ENCODE measurements at regions not wholly inside any gene's neighbourhood (a gene's known extent, or its start where the extent isn't known, plus 50 kb on each side); places are given as distances from the start of the nearest gene placed in this dataset.

- no peak for DNase-seq (ENCODE audit: low read depth)
Observed at GRCh38 chr2:150051004-150051403, 436.5 kb downstream of the RND3 start.

GRCh38 chr2:150050036-150050435 lies 437.4 kb downstream of the RND3 start:
- no peak for DNase-seq (ENCODE audit: low read depth)

GRCh38 chr2:150047620-150048222 lies 439.7 kb downstream of the RND3 start:
- no peak for DNase-seq (ENCODE audit: low read depth)

- DNase-seq (ENCODE audit: low read depth): no peak
Observed at GRCh38 chr2:150046810-150047209, 440.7 kb downstream of the RND3 start.

GRCh38 chr2:150046211-150046610 lies 441.3 kb downstream of the RND3 start:
- peak; percentile 4 for DNase-seq (ENCODE audit: low read depth)

GRCh38 chr2:150045601-150046000 lies 441.9 kb downstream of the RND3 start:
- no peak for DNase-seq (ENCODE audit: low read depth)

- no peak for DNase-seq (ENCODE audit: low read depth)
Observed at GRCh38 chr2:150043172-150043500, 444.3 kb downstream of the RND3 start.

GRCh38 chr2:150042500-150043171 lies 444.8 kb downstream of the RND3 start:
- DNase-seq (ENCODE audit: low read depth): no peak

- DNase-seq (ENCODE audit: low read depth): peak; percentile 27
Observed at GRCh38 chr2:150041722-150042425, 445.6 kb downstream of the RND3 start.

- DNase-seq (ENCODE audit: low read depth): no peak
Observed at GRCh38 chr2:150036622-150037021, 449.0 kb upstream of the MMADHC start.

- no peak for DNase-seq (ENCODE audit: low read depth)
Observed at GRCh38 chr2:150034665-150035064, 447.1 kb upstream of the MMADHC start.

- DNase-seq (ENCODE audit: low read depth): no peak
Observed at GRCh38 chr2:150030436-150031190, 443.0 kb upstream of the MMADHC start.

GRCh38 chr2:150028322-150028721 lies 440.7 kb upstream of the MMADHC start:
- no peak for DNase-seq (ENCODE audit: low read depth)

GRCh38 chr2:150027164-150027563 lies 439.6 kb upstream of the MMADHC start:
- no peak for DNase-seq (ENCODE audit: low read depth)

- no peak for DNase-seq (ENCODE audit: low read depth)
Observed at GRCh38 chr2:150023663-150024062, 436.1 kb upstream of the MMADHC start.

- DNase-seq (ENCODE audit: low read depth): no peak
Observed at GRCh38 chr2:150023044-150023443, 435.5 kb upstream of the MMADHC start.

- no peak for DNase-seq (ENCODE audit: low read depth)
Observed at GRCh38 chr2:150020937-150021673, 433.5 kb upstream of the MMADHC start.

- no peak for DNase-seq (ENCODE audit: low read depth)
Observed at GRCh38 chr2:150020221-150020620, 432.6 kb upstream of the MMADHC start.

- DNase-seq (ENCODE audit: low read depth): no peak
Observed at GRCh38 chr2:150019063-150019462, 431.5 kb upstream of the MMADHC start.

- no peak for DNase-seq (ENCODE audit: low read depth)
Observed at GRCh38 chr2:150012986-150013385, 425.4 kb upstream of the MMADHC start.

GRCh38 chr2:150011161-150011730 lies 423.7 kb upstream of the MMADHC start:
- no peak for DNase-seq (ENCODE audit: low read depth)

Data from Daoy (cell line).